ENCODE measurements at regions not wholly inside any gene's neighbourhood (a gene's known extent, or its start where the extent isn't known, plus 50 kb on each side); places are given as distances from the start of the nearest gene placed in this dataset.

DNA sequence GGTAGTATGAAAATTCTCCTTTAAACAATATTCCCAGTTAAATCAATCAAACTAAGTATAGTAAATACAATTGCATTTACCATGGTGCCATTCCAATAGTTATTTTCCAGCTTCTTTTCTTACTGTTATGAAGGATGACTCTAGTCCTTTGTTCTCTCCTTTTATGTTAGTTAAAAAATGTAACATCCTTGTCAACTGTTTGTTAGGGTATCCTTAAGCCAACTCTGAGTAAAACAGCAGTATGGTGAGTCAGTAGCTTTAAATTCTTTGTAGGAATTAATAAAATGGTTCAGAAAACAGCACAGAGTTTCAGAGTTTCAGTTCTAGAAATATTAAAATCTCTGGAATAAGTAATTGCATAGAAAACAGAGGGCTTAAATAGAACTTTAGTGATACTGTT lies 384.4 kb downstream of the MTRR start:
- TF ChIP-seq CTCF (IDR thresholded peaks at IDR 0.05) = no peak
- no peaks in the 10 kb centered on the region for H3K4me1 ChIP-seq (ENCODE audit: low read depth)
- ATAC-seq = no peak
- no peaks in the 10 kb centered on the region for H3K36me3 ChIP-seq (ENCODE audit: low read depth)
- intact Hi-C loops (cut with DNase I, micrococcal nuclease) = no loop called here
- DNase-seq = no peak
- no peak overlapping the region for H3K4me3 ChIP-seq
- H3K9me3 ChIP-seq = no peaks in the 10 kb centered on the region

DNA sequence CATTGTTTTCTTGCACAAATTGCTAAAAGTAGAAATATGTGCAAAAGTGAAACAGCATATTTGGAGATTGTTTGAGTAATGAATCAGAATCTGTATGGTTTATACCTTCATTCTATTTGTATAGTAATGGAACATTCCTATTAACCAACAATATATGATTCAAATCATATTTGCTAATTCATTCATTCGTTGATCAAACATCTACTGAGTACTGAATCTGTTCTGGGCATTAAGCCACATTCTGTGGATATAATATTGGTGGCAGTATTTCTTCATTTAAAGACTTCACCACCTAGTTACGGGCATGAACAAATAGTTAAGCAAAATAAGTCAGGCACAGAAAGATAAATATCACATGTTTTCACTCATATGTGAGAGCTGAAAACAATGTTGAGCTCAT lies 385.7 kb downstream of the MTRR start:
- no peak for TF ChIP-seq CTCF (IDR thresholded peaks at IDR 0.05)
- no peak for ATAC-seq

DNA sequence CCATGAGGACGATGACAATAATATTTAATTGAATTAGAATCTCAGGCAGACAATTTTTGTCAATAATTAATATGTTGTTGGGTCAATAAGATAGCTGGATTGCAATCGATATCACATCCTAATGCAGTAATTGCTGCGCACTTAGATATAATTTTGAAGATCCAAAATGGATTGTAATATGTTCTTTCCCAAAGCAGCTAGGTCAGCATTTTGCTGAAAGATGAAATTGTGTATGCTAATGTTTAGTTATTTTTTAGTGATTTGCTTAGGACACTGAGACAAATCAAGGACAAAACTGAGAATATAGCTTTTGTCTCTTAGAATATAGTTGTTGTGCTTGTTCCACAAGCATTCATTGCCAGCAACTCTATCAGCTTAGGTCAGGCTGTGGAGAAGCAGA lies 389.9 kb downstream of the MTRR start:
- H3K9me3 ChIP-seq = peaks cover 4% of the 10 kb centered on the region
- TF ChIP-seq CTCF (IDR thresholded peaks at IDR 0.05) = no peak
- intact Hi-C loops (cut with DNase I, micrococcal nuclease) = no loop called here
- ATAC-seq (no peak), DNase-seq (no peak)
- no peaks in the 10 kb centered on the region for H3K4me1 ChIP-seq (ENCODE audit: low read depth)
- H3K36me3 ChIP-seq (ENCODE audit: low read depth) = no peaks in the 10 kb centered on the region
- H3K4me3 ChIP-seq = no peak overlapping the region

More for the DNA sequence above, 385.7 kb downstream of the MTRR start:
- Histone ChIP-seq H3K36me3 (ENCODE audit: low read depth) (no peaks in the 10 kb centered on the region), H3K9me3 (peaks cover 4% of the 10 kb centered on the region), H3K4me1 (ENCODE audit: low read depth) (no peaks in the 10 kb centered on the region), H3K4me3 (no peak overlapping the region)
- no peak for DNase-seq
- intact Hi-C loops (cut with DNase I, micrococcal nuclease) = no loop called here

DNA sequence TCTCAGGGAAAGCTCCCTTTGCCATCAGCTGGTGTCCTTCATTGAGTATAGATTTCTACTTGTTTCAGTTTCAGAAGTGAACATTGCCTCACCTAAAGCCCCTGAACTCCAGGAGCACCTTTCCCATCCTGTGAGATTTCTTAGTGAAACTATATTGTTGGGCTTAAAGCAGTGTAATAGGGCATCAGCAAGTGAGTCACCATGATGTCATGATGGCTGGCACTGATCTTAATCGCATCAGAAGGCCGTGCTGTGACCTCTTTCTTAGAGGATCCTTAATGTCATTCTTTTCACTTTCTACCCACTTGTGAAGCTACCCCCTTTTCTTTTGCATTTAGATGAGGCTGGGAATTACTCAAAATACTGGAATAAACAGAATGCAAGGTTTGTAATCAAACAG lies 401.3 kb downstream of the MTRR start:
- DNase-seq (no peak), ATAC-seq (no peak)
- Histone ChIP-seq H3K4me1 (ENCODE audit: low read depth) (no peaks in the 10 kb centered on the region), H3K9me3 (no peaks in the 10 kb centered on the region), H3K36me3 (ENCODE audit: low read depth) (no peaks in the 10 kb centered on the region), H3K4me3 (no peak overlapping the region)
- intact Hi-C loops (cut with DNase I, micrococcal nuclease) = no loop called here
- no peak for TF ChIP-seq CTCF (IDR thresholded peaks at IDR 0.05)

- ATAC-seq (no peak), DNase-seq (no peak)
- H3K4me3 ChIP-seq = no peak overlapping the region
- H3K9me3 ChIP-seq = no peaks in the 10 kb centered on the region
- intact Hi-C loops (cut with DNase I, micrococcal nuclease) = no loop called here
- TF ChIP-seq CTCF (IDR thresholded peaks at IDR 0.05) = no peak
- H3K4me1 ChIP-seq (ENCODE audit: low read depth) = no peaks in the 10 kb centered on the region
- no peaks in the 10 kb centered on the region for H3K36me3 ChIP-seq (ENCODE audit: low read depth)
Measured at GRCh38 chr5:8280711-8281363, 411.9 kb downstream of the MTRR start.

DNA sequence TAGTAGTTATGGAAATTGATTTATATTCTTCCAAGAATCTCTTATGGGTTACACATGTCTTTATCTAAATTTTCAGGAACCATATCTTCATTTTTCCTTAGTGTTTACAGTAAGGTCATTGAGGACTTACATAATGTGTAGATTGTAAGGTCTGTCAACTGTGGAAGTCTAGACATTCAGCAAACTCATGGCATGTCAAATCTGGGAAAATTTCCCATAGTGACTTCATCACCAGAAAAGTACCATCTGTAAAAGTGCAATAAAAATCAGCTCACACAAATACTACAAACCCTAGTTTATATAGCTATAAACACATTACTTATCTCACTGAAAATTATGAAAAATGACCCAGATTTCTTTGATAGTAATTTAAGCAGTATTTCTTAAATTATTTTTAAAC lies 419.4 kb downstream of the MTRR start:
- DNase-seq = no peak
- no peaks in the 10 kb centered on the region for H3K4me1 ChIP-seq (ENCODE audit: low read depth)
- ATAC-seq = no peak
- no peak for TF ChIP-seq CTCF (IDR thresholded peaks at IDR 0.05)
- no peaks in the 10 kb centered on the region for H3K36me3 ChIP-seq (ENCODE audit: low read depth)
- no peak overlapping the region for H3K4me3 ChIP-seq
- no peaks in the 10 kb centered on the region for H3K9me3 ChIP-seq
- intact Hi-C loops (cut with DNase I, micrococcal nuclease) = no loop called here

Data from mucosa of descending colon (tissue), 3 donors.